GM19043 (cell line): ENCODE measurements at regions not wholly inside any gene's neighbourhood (a gene's known extent, or its start where the extent isn't known, plus 50 kb on each side); places are given as distances from the start of the nearest gene placed in this dataset.
"Not testable (repeated sequence)": the region's sequence is repeated elsewhere in the genome, so short reads cannot be mapped to it uniquely, and the experiment has no call there.

ENCODE experiments used
- ATAC-seq: cut with Tn5 transposase; IDR thresholded peaks from one replicate; pipeline ENCODE4 v1.9.1; 2021; ENCODE audit warnings: low read depth; ENCODE audit not compliant: unreplicated experiment

DNA sequence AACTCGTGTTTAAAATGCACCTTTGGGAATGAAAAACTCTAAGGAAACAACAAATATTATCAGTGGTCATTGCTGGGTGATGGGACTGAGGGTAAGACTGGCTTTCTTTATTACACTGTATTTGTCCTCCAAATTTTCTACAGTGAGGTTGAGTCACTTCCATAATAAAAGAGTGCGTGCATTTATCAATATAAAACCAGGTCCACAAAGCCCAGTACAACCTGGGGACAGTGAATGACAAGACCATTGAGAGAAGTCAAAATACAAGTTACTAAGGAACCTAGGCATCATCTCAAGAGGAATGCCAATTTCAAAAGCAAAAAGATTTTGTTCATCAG, 76.4 kb downstream of the MAGED4 start:
- ATAC-seq = no peak

DNA sequence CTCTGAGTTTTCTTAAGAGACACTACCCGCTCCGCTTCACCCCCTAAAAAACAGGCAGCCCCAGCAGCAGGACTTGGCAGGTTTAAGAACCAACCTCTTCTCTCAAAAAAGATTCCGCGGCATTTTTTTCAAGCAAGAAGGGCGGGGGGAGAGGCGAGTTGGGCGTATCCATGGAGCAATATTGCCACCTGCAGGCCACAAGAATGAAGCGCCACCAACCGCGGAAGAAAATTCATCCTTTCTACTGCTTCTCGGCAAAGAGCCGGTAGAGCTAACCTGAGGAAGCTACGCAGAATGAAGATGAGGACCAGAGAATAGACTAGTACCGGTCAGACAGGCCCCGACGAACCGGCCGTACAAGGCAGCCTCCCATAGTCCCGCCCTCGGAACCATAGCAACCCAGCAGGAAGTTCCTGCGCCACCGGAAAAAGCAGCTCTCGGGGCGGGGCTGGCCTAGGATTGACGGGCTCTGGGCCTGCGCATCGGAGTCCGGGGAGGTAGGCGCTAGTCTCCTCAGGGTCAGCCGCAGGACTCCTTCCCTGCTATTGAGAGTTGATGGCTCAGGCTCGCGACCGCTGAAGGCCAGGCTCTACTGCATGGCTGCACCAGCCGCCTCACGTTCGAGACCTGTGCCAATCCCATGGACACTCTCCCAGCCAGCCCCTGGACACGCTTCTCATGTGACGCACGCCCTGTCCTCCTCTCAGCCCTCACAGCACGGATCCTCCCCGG, 76.9 kb downstream of the MAGED4 start:
- ATAC-seq = peak; percentile 98

DNA sequence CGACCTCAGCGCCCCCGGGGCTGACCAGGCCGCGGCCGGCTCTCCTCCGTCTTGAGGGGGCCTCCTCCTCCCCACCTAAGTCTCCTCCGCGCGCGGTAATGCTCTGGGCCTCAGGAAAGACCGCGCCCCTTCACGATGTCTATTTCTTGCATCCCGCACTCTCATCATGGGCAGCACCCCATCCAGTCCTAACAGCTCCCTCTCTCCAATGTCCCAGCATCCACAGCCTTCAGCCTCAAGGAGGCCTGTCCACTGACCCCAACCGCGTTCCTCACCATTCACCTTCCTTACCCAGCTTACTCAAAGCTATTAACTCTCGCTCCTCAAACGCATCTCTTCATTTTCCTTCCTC, 77.5 kb downstream of the MAGED4 start:
- no peak for ATAC-seq

DNA sequence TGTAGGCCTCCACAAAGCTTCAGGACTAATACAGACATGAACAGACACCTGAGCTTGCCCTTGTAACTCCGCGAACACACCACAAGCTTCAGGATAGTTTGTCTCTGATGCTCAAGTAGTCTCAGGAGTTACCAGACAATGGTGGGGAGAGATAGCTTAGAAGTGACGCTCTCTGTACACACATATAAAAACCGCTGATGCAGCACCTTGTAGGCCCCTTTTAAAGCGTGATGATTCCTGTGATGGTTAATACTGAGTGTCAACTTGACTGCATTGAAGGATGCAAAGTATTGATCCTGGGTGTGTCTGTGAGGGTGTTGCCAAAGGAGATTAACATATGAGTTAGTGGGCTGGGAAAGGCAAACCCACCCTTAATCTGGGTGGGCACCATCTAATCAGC, 78.7 kb downstream of the MAGED4 start:
- no peak for ATAC-seq

DNA sequence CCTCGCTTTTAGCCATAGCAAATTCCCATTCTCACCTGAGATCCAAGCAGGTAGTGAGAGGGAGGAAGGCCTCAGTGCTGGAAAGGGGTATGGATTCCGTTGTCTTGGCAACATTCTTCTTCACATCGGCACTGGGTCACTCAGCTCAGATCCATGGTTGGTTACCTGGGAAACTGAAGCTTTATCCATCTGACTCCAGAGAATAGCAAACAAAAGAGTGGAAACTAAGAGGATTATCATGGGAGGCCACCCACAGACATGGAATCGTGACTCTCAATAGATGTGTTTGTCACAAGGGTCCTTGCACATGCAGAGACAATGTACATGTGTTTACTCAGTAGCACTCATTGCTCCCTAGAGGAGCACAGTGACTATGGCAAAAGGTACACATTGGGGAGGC, 81.0 kb downstream of the MAGED4 start:
- no peak for ATAC-seq

DNA sequence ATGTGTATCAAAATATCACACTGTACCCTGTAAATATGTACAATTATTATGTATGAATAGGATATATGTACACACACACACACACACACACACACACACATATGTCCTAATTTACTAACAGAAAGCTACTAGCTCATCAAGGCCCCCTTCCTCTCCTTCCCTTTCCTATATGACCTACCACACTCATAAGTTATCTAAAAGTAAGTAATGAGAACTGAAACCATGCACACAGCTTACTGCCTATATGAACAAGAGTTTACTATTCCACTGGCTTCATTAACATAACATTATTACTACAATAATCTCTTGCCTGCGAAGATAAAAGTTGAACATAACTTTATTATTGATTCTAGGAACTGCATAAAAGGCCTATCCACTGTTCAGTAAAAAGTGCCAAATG, 83.8 kb downstream of the MAGED4 start:
- ATAC-seq = not testable (repeated sequence)

DNA sequence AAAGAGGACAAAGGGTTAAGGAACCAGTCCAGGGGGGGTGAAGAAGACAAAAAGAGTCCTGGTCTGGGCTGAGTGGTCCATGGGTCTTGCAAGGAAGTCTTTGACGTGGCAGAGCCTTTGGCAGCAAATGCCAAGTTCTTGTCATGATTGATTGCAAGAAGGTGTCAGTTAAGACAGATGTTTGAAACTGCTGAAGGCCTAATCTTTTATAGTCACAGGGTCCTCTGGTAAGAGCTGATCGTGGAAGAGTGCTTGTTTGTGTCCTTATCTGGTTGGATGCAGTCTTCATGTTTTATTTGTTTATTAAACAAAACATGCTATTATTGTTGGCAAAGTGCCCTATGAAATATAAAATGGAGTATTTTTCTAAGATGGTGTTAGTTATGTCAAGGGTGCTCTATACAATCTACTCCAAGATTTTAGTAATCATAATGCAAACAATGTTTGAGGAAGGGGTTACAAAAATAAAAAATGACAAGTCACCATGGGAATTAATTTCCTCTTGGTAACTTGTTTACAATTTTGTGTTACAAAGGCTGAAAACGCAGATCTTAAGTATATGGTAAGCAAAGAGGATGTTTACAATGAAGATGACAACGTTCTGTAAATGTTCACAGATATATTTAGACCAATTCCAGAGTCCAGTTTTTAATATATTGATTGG, 85.9 kb downstream of the MAGED4 start:
- ATAC-seq = no peak

DNA sequence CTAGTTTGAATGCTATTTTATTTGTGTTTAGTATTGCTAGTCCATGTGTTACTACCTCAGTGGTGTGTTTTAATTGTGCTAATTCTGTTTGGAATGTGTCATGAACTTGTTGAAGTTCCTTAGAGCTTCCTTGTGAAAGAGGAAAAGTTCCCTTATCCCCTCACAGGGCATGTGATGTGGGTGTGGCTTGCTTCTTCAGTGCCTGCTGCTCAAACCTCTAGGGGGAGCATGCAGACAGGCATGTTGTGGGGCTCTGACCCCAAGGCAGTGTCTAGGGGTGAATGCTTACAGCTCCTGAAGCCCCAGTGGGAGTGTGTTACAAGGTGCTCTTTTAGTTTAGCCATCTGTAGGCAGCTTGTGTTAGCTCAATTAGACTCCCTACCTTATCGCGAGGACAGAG, 86.5 kb downstream of the MAGED4 start:
- no peak for ATAC-seq

DNA sequence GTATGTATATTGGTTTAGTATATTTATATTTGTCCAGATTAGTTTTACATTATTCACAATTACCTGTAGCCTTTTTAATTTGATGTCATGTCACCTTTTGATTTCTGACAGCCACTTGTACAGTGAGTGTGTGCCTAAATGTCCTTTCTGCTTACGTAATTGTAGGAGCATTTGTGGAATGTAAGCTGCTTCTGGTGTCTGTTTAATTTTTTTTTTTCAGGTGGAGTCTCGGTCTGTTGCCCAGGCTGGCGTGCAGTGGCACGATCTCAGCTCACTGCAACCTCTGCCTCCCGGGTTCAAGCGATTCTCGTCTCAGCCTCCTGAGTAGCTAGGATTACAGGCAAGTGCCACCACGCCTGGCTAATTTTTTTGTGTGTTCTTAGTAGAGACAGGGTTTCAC, 91.2 kb upstream of the XAGE2 start:
- ATAC-seq = no peak

DNA sequence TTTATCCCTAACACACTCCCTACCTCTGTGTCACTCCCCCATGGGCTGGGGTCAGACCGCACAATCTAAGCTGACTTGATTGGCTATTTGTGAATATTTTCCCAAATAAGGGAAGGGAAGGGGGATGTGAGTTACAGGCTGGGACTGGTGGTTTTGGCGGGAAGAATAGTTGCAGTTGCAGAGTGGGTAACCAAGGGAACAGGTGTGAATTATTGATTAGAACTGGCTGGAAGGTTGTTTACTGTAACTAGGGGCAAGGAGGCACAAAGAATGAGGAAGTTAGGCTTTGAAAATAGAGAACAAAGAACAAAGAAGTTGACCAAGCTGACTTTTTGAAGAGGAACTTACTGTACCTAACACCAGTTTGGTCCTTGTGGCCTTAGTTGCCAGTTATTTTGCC, 88.0 kb upstream of the XAGE2 start:
- no peak for ATAC-seq

DNA sequence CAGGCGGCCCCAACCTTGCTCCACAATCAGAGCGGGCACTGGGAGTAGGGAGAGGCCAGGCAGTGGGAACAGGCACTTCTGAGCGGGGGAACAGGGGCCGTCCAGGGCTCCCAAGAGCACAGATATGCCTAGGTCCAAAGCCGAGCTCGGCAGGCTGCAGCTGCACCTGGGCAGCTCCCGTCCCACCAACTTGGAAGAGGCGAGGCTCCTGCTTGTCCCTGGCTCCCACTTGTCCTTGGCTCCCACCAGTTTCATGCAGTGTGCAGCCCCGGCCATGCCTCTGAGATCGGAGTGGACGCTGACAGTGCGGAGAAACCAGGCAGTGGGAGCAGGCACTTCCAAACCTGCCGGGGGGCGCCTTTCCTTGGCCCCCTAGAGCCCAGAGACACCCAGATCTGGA, 84.0 kb upstream of the XAGE2 start:
- ATAC-seq = no peak

DNA sequence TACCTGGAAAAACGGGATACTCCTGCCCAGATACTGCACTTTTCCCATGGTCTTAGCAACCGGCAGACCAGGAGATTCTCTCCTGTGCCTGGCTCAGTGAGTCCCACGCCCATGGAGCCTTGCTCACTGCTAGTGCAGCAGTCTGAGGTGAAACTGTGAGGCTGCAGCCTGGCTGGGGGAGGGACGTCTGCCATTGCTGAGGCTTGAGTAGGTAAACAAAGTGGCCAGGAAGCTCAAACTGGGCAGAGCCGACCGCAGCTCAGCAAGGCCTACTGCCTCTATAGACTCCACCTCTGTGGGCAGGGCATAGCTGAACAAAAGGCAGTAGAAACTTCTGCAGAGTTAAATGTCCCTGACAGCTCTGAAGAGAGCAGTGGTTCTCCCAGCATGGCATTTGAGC, 69.9 kb upstream of the XAGE2 start:
- ATAC-seq = not testable (repeated sequence)

DNA sequence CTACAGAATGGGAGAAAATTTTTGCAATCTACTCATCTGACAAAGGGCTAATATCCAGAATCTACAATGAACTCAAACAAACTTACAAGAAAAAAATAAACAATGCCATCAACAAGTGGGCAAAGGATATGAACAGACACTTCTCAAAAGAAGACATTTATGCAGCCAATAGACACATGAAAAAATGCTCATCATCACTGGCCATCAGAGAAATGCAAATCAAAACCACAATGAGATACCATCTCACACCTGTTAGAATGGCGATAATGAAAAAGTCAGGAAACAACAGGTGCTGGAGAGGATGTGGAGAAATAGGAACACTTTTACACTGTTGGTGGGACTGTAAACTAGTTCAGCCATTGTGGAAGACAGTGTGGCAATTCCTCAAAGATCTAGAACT, 60.3 kb upstream of the XAGE2 start:
- not testable (repeated sequence) for ATAC-seq
